ENCODE measurements at regions not wholly inside any gene's neighbourhood (a gene's known extent, or its start where the extent isn't known, plus 50 kb on each side); places are given as distances from the start of the nearest gene placed in this dataset.
"Not testable (repeated sequence)": the region's sequence is repeated elsewhere in the genome, so short reads cannot be mapped to it uniquely, and the experiment has no call there.

DNA sequence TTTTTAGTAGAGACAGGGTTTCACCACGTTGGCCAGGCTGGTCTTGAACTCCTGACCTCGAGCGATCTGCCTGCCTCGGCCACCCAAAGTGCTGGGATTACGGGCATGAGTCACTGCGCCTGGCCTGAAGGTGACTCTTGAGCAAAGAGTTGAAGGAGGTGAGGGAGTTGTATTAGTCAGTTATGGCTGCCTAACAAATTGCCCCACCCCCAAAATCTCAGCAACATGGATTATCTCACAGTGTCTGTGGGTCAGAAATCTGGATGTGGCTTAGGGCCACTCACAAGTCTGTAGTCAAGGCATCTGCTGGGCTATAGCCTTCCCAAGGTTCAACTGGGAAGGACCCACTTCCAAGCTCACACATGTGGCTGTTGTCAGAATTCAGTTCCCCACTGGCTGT is 52.8 kb upstream of the ADGRE5 start:
- DNase-seq (ENCODE audit: low read depth): no peak
- no peak overlapping the region for H3K4me3 ChIP-seq (ENCODE audit: control insufficient read depth, low read depth, low read length)
- TF ChIP-seq, protein P1, sequence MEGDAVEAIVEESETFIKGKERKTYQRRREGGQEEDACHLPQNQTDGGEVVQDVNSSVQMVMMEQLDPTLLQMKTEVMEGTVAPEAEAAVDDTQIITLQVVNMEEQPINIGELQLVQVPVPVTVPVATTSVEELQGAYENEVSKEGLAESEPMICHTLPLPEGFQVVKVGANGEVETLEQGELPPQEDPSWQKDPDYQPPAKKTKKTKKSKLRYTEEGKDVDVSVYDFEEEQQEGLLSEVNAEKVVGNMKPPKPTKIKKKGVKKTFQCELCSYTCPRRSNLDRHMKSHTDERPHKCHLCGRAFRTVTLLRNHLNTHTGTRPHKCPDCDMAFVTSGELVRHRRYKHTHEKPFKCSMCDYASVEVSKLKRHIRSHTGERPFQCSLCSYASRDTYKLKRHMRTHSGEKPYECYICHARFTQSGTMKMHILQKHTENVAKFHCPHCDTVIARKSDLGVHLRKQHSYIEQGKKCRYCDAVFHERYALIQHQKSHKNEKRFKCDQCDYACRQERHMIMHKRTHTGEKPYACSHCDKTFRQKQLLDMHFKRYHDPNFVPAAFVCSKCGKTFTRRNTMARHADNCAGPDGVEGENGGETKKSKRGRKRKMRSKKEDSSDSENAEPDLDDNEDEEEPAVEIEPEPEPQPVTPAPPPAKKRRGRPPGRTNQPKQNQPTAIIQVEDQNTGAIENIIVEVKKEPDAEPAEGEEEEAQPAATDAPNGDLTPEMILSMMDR (IDR thresholded peaks at IDR 0.05; ENCODE audit: control insufficient read depth, insufficient read depth, low read depth, low read length, missing control alignments): no peak

DNA sequence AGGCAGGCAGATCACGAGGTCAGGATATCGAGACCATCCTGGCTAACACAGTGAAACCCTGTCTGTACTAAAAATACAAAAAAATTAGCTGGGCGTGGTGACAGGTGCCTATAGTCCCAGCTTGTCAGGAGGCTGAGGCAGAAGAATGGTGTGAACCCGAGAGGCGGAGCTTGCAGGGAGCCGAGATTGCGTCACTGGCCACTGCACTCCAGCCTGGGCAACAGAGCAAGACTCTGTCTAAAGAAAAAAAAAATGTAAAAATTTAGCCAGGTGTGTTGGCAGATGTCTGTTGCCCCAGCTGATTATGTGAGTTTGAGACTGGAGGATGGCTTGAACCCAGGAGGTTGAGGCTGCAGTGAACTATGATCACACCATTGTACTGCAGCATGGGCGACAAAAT is 54.2 kb upstream of the ADGRE5 start:
- not testable (repeated sequence) for H3K4me3 ChIP-seq (ENCODE audit: control insufficient read depth, low read depth, low read length); DNase-seq (ENCODE audit: low read depth)

DNA sequence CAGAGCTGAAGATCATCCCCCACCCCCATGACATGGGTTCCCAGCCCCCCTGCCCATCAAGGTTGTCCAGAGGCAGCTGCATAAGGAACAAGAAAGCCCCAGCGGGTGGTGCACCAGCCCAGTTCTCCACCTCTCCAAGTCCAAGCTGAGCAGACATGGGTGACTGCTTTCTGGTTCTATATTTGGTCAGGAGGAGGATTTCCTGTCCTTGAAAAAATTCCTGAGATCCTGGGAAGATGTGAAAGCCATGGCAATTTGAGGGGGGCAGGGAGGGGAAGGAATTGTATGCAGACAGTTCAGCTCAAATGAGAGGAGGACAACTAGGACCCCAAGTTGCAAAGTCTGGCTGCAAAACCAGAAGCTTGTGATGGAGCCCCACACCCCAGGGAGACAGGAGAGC is 55.4 kb upstream of the ADGRE5 start:
- no peak for DNase-seq (ENCODE audit: low read depth)
- TF ChIP-seq, protein P1 (IDR thresholded peaks at IDR 0.05; ENCODE audit: control insufficient read depth, insufficient read depth, low read depth, low read length, missing control alignments): no peak
- H3K4me3 ChIP-seq (ENCODE audit: control insufficient read depth, low read depth, low read length): no peak overlapping the region

DNA sequence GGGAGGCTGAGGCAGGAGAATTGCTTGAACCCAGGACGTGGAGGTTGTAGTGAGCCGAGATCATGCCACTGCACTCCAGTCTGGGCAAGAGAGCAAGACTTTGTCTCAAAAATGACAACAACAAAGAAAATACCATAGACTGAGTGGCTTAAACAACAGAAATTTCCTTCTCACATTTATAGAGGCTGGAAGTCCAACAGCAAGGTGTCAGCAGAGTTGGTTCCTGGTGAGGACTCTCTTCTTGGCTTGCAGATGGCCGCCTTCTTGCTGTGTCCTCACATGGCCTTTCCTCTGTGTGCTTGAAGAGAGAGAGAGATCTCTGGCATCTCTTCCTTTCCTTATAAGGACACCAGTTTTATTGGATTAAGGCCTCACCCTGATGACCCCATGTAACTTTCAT is 56.1 kb upstream of the ADGRE5 start:
- TF ChIP-seq, protein P1 (IDR thresholded peaks at IDR 0.05; ENCODE audit: control insufficient read depth, insufficient read depth, low read depth, low read length, missing control alignments): no peak
- no peak overlapping the region for H3K4me3 ChIP-seq (ENCODE audit: control insufficient read depth, low read depth, low read length)
- DNase-seq (ENCODE audit: low read depth): no peak

DNA sequence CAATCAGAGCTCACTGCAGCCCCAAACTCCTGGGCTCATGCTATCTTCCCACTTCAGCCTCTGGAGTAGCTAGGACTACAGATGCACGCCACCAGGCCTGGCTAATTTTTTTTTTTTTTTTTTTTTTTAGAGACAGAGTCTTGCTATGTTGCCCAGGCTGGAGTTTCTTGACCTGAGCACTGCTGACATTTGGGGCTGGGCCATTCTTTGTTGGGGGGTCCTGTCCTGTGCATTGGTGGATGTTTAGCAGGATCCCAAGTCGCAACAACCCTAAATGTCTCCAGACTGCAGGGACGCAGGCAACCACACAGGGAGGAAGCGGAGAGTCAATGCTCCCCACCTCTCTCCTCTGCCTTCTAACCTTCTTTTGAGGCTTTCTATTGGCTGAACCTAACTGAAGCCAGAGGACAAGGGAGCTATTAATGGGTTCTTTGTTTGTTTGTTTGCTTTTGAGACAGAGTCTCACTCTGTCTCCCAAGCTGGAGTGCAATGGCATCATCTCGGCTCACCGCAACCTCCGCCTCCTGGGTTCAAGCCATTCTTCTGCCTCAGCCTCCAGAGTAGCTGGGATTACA is 58.3 kb upstream of the ADGRE5 start:
- DNase-seq (ENCODE audit: low read depth): no peak
- no peak overlapping the region for H3K4me3 ChIP-seq (ENCODE audit: control insufficient read depth, low read depth, low read length)
- TF ChIP-seq, protein P1 (IDR thresholded peaks at IDR 0.05; ENCODE audit: control insufficient read depth, insufficient read depth, low read depth, low read length, missing control alignments): no peak

DNA sequence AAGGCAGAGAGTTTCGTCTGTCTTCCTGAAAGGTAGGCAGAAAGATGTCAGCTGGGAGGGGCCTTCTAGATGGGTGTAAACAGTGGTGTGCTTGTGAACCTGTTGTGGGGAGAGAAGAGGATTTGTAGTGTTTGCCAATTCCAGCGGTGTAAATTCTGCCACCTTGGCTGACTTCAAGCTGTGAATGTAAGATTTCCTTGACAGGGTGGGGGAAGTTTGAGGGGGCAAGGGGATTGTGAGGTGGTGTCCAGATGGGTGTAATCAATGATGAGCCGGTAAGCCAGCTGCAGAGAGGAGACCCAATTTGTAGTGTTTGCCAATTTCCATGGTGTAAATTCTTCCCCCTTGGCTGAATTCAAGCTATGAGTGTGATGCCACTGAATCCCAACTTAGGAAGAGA is 61.0 kb upstream of the ADGRE5 start:
- TF ChIP-seq, protein P1 (IDR thresholded peaks at IDR 0.05; ENCODE audit: control insufficient read depth, insufficient read depth, low read depth, low read length, missing control alignments): no peak
- no peak for DNase-seq (ENCODE audit: low read depth)
- H3K4me3 ChIP-seq (ENCODE audit: control insufficient read depth, low read depth, low read length): no peak overlapping the region

DNA sequence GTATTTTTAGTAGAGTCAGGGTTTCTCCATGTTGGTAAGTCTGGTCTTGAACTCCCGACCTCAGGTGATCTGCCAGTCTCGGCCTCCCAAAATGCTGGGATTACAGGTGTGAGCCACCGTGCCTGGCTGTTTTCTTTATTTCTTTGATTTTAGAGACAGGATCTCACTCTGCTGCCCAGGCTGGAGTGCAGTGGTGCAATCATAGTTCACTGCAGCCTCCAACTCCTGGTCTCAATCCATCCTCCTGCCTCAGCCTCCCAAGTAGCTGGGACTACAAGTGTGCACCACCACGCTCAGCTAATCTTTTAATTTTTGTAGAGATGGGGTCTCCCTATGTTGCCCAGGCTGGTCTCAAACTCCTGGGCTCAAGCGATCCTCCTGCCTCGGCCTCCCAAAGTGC is 61.5 kb upstream of the ADGRE5 start:
- not testable (repeated sequence) for H3K4me3 ChIP-seq (ENCODE audit: control insufficient read depth, low read depth, low read length); DNase-seq (ENCODE audit: low read depth)

DNA sequence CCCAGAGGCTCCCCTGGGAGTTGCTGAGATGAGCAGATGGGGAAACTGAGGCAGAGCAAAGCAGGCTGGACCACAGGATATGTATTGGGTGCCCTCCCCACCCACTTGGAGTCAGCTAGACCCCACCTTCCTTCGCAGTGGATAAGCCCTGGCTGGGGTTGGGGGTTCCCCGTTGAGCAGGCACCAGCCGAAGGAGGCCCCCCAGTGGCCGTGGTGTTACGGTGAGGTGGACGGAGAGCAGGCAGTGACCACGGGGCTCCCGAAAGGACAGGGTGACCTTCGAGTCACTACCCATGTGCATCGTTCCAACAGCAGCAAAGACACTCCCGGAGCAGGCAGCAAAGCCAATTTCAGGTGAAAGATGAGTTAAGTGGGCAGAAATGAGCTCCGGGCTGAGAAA is 62.4 kb upstream of the ADGRE5 start:
- DNase-seq (ENCODE audit: low read depth): no peak
- TF ChIP-seq, protein P1 (IDR thresholded peaks at IDR 0.05; ENCODE audit: control insufficient read depth, insufficient read depth, low read depth, low read length, missing control alignments): peak; percentile 33
- no peak overlapping the region for H3K4me3 ChIP-seq (ENCODE audit: control insufficient read depth, low read depth, low read length)
